Panc1 (cell line): ENCODE measurements at regions not wholly inside any gene's neighbourhood (a gene's known extent, or its start where the extent isn't known, plus 50 kb on each side); places are given as distances from the start of the nearest gene placed in this dataset.

Experiments
- ATAC-seq: fragments of 200-7000 bp; cut with Tn5 transposase; 2 replicates; pipeline ENCODE4 v1.9.1; 2020; ENCODE audit warnings: mild to moderate bottlenecking, moderate library complexity
- BruUV-seq: library from RNA; stranded (reverse); fragments of 400-500 nt; replicated peaks from 2 replicates; lab custom pipeline; 2021; lab: Mats Ljungman, UMichigan
- CTCF ChIA-PET: fragments of 300-600 bp; sonication (Branson Sonifier 250); formaldehyde crosslinking; loops from one replicate; lab custom pipeline; 2022; ENCODE audit warnings: antibody characterized with exemption; lab: Charles Lee
- POLR2A ChIA-PET: fragments of 300-600 bp; sonication (Branson Sonifier 250); formaldehyde crosslinking; loops from one replicate; lab custom pipeline; 2022; ENCODE audit warnings: antibody characterized with exemption; lab: Charles Lee
- DNase-seq: peaks from one replicate; pipeline ENCODE4 v3.0.0-alpha.2; 2010; ENCODE audit warnings: low read depth, low spot score
- H3K27ac ChIP-seq: 2 replicates; pipeline ENCODE4 v1.5.1; 2011; ENCODE audit warnings: mild to moderate bottlenecking, low read length, inconsistent platforms
- H3K27me3 ChIP-seq: fragments of 200-500 bp; sonication (Bioruptor generic); 2 replicates; pipeline ENCODE4 v1.6.0; 2014; ENCODE audit warnings: low read length, inconsistent platforms; ENCODE audit not compliant: control insufficient read depth, insufficient read depth
- H3K36me3 ChIP-seq: fragments of 200-500 bp; sonication (Bioruptor generic); 2 replicates; pipeline ENCODE4 v1.5.1; 2014; ENCODE audit warnings: inconsistent platforms, mild to moderate bottlenecking, low read length, moderate library complexity; ENCODE audit not compliant: control insufficient read depth, insufficient read depth
- H3K4me1 ChIP-seq: 2 replicates; pipeline ENCODE4 v1.5.1; 2011; ENCODE audit warnings: inconsistent platforms, mild to moderate bottlenecking, low read length, moderate library complexity; ENCODE audit not compliant: control insufficient read depth, insufficient read depth
- H3K4me3 ChIP-seq, 2 experiments: 2 replicates each; pipeline ENCODE4 v1.5.1; 2011 to 2012; ENCODE audit warnings: low read depth in 2 of 2, low read length in 2 of 2, mild to moderate bottlenecking in 2 of 2, inconsistent platforms in 1 of 2, moderate library complexity in 1 of 2
- H3K9me3 ChIP-seq: fragments of 200-500 bp; sonication (Bioruptor generic); 2 replicates; pipeline ENCODE4 v1.5.1; 2014; ENCODE audit warnings: low read depth, mild to moderate bottlenecking, inconsistent platforms, low read length, moderate library complexity; ENCODE audit not compliant: control insufficient read depth, insufficient read depth
- POLR2AphosphoS5 ChIP-seq: IDR thresholded peaks from 2 replicates; pipeline ENCODE4 v1.6.1; 2012; ENCODE audit warnings: mild to moderate bottlenecking, low read depth, low read length, moderate library complexity
- SIN3A ChIP-seq: IDR thresholded peaks from 2 replicates; pipeline ENCODE4 v1.6.1; 2012; ENCODE audit warnings: low read depth, mild to moderate bottlenecking, low read length, moderate library complexity, borderline replicate concordance; ENCODE audit not compliant: insufficient read depth
- TCF7L2 ChIP-seq: IDR thresholded peaks from 2 replicates; pipeline ENCODE4 v1.6.1; 2011; ENCODE audit warnings: mild to moderate bottlenecking, low read depth, low read length, inconsistent platforms
- in situ Hi-C: cut with HindIII; loops from 2 replicates; pipeline ENCODE4 v1.10.0; 2016; ENCODE audit warnings: low sequenced_read_pairs, low pct_unique_long_range_greater_than_20kb
- intact Hi-C: fragments of 100-400 bp; cut with micrococcal nuclease; formaldehyde crosslinking; loops from one replicate; pipeline ENCODE4 v1.10.0; 2022; ENCODE audit not compliant: unreplicated experiment
- TF ChIP-seq, protein P1 (sequence below): fragments of 450-650 bp; IDR thresholded peaks from 2 replicates; pipeline ENCODE4 v1.5.1; 2017; ENCODE audit warnings: mild to moderate bottlenecking
- TF ChIP-seq, protein P2 (sequence below), 2 experiments: IDR thresholded peaks; 2 replicates each; pipeline ENCODE4 v1.6.1; 2011 to 2012; ENCODE audit warnings: low read depth in 2 of 2, control low read depth in 1 of 2, low read length in 1 of 2, mild to moderate bottlenecking in 1 of 2, moderate library complexity in 1 of 2; ENCODE audit not compliant: insufficient read depth in 1 of 2

DNA sequence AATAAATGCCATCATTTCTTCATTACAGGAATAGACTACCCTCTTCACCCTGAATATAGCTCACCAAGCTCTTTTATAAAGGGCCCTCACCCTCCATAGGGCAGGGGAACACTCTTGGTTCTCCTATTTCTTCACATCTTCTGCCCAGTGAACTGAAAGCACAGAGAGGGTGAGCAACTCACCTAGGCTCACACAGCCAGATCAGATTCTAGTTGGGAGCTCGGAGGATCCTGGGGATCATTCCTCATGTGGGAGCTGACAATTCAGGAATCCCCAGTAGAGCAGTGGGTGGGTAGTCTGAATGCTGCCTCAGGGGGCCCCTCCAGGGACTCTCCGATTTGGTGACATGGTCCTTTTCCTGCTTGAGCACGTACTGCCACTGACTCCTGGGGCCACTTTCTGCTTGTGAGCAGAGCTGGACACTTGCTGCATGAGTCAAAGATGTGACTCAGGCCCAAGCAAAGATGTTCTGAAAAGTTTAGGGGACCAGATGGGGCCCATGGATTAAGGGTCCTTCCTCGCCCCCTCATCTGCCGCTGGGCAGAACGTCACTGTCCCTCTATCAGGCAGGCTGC is 63.7 kb upstream of the WNT4 start:
- no peaks in the 10 kb centered on the region for H3K36me3 ChIP-seq
- BruUV-seq = no TSS peak
- in situ Hi-C loops (no loop called here), intact Hi-C loops (no loop called here)
- ATAC-seq = no peak
- H3K9me3 ChIP-seq = no peaks in the 10 kb centered on the region
- TF ChIP-seq, protein P1, sequence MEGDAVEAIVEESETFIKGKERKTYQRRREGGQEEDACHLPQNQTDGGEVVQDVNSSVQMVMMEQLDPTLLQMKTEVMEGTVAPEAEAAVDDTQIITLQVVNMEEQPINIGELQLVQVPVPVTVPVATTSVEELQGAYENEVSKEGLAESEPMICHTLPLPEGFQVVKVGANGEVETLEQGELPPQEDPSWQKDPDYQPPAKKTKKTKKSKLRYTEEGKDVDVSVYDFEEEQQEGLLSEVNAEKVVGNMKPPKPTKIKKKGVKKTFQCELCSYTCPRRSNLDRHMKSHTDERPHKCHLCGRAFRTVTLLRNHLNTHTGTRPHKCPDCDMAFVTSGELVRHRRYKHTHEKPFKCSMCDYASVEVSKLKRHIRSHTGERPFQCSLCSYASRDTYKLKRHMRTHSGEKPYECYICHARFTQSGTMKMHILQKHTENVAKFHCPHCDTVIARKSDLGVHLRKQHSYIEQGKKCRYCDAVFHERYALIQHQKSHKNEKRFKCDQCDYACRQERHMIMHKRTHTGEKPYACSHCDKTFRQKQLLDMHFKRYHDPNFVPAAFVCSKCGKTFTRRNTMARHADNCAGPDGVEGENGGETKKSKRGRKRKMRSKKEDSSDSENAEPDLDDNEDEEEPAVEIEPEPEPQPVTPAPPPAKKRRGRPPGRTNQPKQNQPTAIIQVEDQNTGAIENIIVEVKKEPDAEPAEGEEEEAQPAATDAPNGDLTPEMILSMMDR = no peak
- TF ChIP-seq TCF7L2 (no peak), SIN3A (no peak), POLR2AphosphoS5 (no peak)
- TF ChIP-seq, protein P2, sequence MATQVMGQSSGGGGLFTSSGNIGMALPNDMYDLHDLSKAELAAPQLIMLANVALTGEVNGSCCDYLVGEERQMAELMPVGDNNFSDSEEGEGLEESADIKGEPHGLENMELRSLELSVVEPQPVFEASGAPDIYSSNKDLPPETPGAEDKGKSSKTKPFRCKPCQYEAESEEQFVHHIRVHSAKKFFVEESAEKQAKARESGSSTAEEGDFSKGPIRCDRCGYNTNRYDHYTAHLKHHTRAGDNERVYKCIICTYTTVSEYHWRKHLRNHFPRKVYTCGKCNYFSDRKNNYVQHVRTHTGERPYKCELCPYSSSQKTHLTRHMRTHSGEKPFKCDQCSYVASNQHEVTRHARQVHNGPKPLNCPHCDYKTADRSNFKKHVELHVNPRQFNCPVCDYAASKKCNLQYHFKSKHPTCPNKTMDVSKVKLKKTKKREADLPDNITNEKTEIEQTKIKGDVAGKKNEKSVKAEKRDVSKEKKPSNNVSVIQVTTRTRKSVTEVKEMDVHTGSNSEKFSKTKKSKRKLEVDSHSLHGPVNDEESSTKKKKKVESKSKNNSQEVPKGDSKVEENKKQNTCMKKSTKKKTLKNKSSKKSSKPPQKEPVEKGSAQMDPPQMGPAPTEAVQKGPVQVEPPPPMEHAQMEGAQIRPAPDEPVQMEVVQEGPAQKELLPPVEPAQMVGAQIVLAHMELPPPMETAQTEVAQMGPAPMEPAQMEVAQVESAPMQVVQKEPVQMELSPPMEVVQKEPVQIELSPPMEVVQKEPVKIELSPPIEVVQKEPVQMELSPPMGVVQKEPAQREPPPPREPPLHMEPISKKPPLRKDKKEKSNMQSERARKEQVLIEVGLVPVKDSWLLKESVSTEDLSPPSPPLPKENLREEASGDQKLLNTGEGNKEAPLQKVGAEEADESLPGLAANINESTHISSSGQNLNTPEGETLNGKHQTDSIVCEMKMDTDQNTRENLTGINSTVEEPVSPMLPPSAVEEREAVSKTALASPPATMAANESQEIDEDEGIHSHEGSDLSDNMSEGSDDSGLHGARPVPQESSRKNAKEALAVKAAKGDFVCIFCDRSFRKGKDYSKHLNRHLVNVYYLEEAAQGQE (IDR thresholded peaks at IDR 0.05; ENCODE audit: insufficient read depth in 1 of 2, low read depth in 2 of 2, low read length in 1 of 2) = no peak
- POLR2A ChIA-PET = interaction anchor here (0.8 kb wide), 1 partner anchor 65 kb away, joined by 3 read pairs; no protein-coding TSS in a partner anchor
- H3K4me1 ChIP-seq = no peaks in the 10 kb centered on the region; the same call in none of the 2 replicates
- no peaks in the 10 kb centered on the region; the same call in 1 of the 2 replicates for H3K27me3 ChIP-seq
- no peak overlapping the region for H3K27ac ChIP-seq
- no peak for DNase-seq
- H3K4me3 ChIP-seq = no peak overlapping the region
- CTCF ChIA-PET = no interaction called here

DNA sequence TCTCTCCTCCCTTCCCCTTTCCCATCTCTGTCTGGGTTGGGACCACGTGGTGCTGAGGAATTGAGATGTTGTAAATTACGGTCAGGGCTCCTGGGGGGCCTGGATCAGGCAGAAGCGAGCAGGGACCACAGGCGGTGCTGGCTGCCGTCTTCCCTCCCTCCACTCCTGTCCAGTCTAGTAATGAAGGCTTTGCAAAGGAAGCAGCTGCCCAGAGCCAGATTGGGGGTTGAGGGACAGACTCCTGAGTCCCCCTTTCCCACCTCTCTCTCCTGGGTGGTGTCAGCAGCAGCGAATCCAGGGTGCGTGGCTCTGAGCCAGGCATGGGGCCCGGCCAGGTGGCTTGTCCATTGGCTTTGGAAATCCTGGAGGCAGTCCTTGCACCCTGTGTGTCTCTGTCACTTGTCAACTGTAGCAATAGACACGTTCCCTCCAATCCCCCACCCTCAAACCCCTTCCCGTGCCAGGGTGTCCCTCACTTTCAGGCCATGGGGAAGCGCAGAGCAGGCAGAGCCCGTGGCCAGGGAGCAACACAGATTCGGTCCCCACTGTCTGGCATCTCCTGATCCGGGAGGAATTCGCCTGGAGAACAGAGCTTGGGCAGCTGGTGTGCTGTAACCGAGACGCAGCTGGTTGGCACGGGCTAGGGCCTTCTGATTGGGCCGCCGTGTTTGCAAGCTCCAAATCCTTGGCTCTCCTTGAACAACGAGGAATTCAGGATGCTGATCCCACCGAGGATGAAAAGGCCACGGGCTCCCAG is 64.8 kb upstream of the WNT4 start:
- Histone ChIP-seq H3K36me3 (no peaks in the 10 kb centered on the region), H3K4me3 (no peak overlapping the region), H3K27me3 (no peaks in the 10 kb centered on the region; the same call in 1 of the 2 replicates), H3K4me1 (no peaks in the 10 kb centered on the region; the same call in none of the 2 replicates), H3K27ac (no peak overlapping the region), H3K9me3 (no peaks in the 10 kb centered on the region)
- peak; percentile 51; the same call in 1 of the 2 replicates for ATAC-seq
- intact Hi-C loops = no loop called here
- in situ Hi-C loops = no loop called here
- POLR2A ChIA-PET = no interaction called here
- TF ChIP-seq, protein P1 = no peak
- TF ChIP-seq POLR2AphosphoS5 (no peak), SIN3A (no peak), TCF7L2 (no peak)
- TF ChIP-seq, protein P2 (IDR thresholded peaks at IDR 0.05; ENCODE audit: insufficient read depth in 1 of 2, low read depth in 2 of 2, low read length in 1 of 2) = no peak
- CTCF ChIA-PET = no interaction called here
- no TSS peak for BruUV-seq
- no peak for DNase-seq
